ENCODE measurements at regions not wholly inside any gene's neighbourhood (a gene's known extent, or its start where the extent isn't known, plus 50 kb on each side); places are given as distances from the start of the nearest gene placed in this dataset.

DNA sequence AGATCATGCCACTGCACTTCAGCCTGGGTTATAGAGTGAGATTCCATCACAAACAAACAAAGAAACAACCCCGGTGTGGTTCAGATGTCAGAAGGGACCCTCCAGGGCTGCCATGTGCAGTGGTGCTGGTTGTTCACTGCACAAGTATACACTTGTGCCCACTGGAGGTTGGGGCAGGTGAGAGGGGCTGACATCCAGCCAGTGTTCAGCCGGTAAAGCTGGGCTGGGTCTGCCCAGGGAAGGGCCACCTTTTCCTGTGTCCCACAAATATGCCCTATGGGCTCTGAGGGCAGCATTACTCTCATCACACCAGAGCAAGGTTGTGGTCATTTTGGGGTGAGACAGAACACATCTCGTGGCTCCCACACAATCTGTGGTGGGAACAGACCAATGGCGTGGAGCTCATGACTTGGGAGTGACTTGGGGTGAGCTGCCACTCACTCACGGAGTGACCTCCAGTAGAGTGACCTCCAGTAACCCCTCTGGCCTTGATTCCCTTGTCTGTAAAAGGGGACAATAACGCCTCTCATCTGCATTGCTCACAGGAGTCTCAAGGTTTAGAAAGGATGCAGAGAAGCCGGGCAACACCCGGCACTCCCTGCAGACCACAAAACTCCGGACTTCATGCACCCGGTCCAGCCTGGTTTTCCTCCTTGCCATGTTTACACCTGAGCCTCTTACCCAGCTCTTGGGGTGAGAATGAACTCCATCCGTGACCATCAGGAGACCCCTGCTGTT is 69.0 kb upstream of the VRK1 start:
- DNase-seq (ENCODE audit: low spot score), result no peak

- DNase-seq (ENCODE audit: low spot score), result no peak
These were observed 67.3 kb upstream of the VRK1 start for GRCh38 chr14:96729889-96730288.

GRCh38 chr14:96730386-96730785 is 66.8 kb upstream of the VRK1 start:
- DNase-seq (ENCODE audit: low spot score), result no peak

GRCh38 chr14:96734076-96734622 is 63.0 kb upstream of the VRK1 start:
- DNase-seq (ENCODE audit: low spot score), result no peak

DNA sequence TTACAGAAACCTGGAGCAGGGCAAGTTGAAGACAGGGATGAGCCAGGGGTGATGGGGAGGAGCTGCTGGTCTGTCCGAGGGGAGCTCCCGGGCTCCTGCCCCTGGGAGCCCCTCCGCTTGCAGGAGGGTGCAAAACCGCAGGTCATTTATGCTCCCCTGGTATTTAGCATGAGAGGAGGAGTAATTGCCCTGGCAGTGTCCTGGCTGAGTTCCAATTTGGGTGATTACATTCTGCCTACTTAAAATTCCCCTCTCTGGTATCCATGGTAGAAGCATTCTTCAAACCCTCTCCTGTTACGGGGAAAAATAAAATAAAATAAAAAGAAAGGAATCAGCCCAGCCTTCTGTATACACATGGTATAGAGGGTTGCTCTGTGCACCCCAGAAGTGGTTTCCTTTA is 61.7 kb upstream of the VRK1 start:
- DNase-seq (ENCODE audit: low spot score), result no peak

DNA sequence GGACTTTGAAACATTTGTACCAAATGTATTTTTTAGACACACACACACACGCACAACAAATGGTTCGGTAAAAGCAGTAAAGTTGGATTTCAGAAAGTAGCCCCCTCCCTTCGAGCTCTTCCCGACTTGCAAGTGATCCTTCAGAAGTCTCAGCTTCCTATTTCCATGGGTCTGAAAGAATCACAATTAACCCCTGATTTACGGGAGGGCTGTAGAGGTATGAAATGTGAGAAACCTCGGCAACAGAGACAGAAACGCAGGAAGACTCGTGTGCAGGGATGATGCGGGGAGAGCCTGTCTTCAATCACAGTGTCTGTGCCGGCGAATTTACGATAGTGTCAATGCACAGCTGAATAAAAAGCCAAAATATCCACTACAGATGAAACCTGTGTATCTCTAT is 60.7 kb upstream of the VRK1 start:
- DNase-seq (ENCODE audit: low spot score), result no peak

- no peak for DNase-seq (ENCODE audit: low spot score)
These were observed 59.3 kb upstream of the VRK1 start for GRCh38 chr14:96737881-96738280.

GRCh38 chr14:96739200-96739910 is 57.8 kb upstream of the VRK1 start:
- DNase-seq (ENCODE audit: low spot score), result no peak

- DNase-seq (ENCODE audit: low spot score), result peak; percentile 64
These were observed 55.8 kb upstream of the VRK1 start for GRCh38 chr14:96741151-96741977.

DNA sequence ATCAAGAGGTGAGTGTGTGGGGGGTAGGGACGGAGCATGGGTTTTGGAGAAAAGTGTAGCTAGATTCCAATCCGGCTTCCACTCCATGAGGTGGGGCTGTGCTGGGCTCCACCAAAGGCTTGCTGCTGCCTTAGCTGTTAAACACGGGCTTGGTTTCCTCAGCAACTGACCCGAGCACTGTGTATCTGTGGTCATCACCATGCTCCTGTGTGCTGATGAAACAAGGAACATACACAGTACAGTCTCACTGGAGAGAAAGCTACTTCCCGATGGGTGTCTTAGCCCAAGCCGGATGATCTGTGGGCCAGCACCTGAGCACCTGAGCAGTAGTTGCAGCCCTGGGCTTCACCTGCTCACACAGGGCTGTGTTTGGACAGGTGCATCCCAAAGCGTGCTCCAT is 52.9 kb upstream of the VRK1 start:
- no peak for DNase-seq (ENCODE audit: low spot score)

GRCh38 chr14:96745500-96746051 is 51.6 kb upstream of the VRK1 start:
- DNase-seq (ENCODE audit: low spot score), result no peak

DNA sequence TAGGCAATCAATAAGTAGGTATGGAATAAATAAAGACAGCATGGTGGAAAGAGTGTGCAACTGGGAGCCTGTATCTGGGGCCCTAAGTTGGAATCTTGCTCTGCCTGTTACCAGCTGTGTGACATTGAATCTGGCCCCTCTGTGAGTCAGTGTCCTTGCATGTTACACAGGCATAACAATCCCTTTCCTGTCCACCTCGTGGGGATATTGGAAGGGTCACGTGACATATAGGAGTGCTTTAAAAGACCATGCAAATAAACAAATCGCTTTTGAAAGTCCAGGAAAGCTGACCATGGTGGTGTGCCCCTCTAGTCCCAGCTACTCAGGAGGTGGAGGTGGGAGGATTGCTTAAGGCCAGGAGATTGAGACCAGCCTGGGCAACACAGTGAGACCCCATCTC is 51.1 kb upstream of the VRK1 start:
- DNase-seq (ENCODE audit: low spot score), result no peak

- no peak for DNase-seq (ENCODE audit: low spot score)
These were observed 50.2 kb upstream of the VRK1 start for GRCh38 chr14:96747006-96747405.

All from hepatic stellate cell (primary cell).